Liver (tissue), 3 donors: ENCODE measurements at regions not wholly inside any gene's neighbourhood (a gene's known extent, or its start where the extent isn't known, plus 50 kb on each side); places are given as distances from the start of the nearest gene placed in this dataset.

Experiments
- ATF3 ChIP-seq: IDR thresholded peaks from 2 replicates; pipeline ENCODE4 v1.6.1; 2016; ENCODE audit warnings: antibody characterized with exemption
- CTCF ChIP-seq: fragments of 150-350 bp; IDR thresholded peaks from 2 replicates; pipeline ENCODE4 v1.5.1; 2017; ENCODE audit warnings: improper control_type of control experiment, low read depth, low read length; ENCODE audit not compliant: missing input control
- EGR1 ChIP-seq, 2 donors: IDR thresholded peaks; 2 replicates each; pipeline ENCODE4 v1.6.1; 2016 to 2018; ENCODE audit warnings: antibody characterized with exemption in 2 of 2, low read depth in 2 of 2
- FOXA2 ChIP-seq: IDR thresholded peaks from 2 replicates; pipeline ENCODE4 v1.6.1; 2016; ENCODE audit warnings: antibody characterized with exemption
- GABPA ChIP-seq, 2 donors: IDR thresholded peaks in 1 of 2; conservative IDR thresholded peaks in 1 of 2; 2 replicates each; pipeline ENCODE4 v1.6.1; 2016; ENCODE audit warnings: antibody characterized with exemption in 2 of 2, mild to moderate bottlenecking in 1 of 2, moderate library complexity in 1 of 2
- HNF4A ChIP-seq, 2 donors: conservative IDR thresholded peaks; 2 replicates each; pipeline ENCODE4 v1.6.1; 2016; ENCODE audit warnings: antibody characterized with exemption in 2 of 2, mild to moderate bottlenecking in 2 of 2
- HNF4G ChIP-seq: IDR thresholded peaks from 2 replicates; pipeline ENCODE4 v1.6.1; 2016; ENCODE audit warnings: antibody characterized with exemption
- JUND ChIP-seq, 2 donors: IDR thresholded peaks; 2 replicates each; pipeline ENCODE4 v1.6.1; 2016; ENCODE audit warnings: antibody characterized with exemption in 2 of 2
- MAX ChIP-seq: IDR thresholded peaks from 2 replicates; pipeline ENCODE4 v1.6.1; 2016; ENCODE audit warnings: antibody characterized with exemption
- RAD21 ChIP-seq, 2 donors: IDR thresholded peaks; 2 replicates each; pipeline ENCODE4 v1.6.1; 2016; ENCODE audit warnings: antibody characterized with exemption in 2 of 2, mild to moderate bottlenecking in 2 of 2
- REST ChIP-seq: IDR thresholded peaks from 2 replicates; pipeline ENCODE4 v1.6.1; 2016; ENCODE audit warnings: antibody characterized with exemption, mild to moderate bottlenecking
- TAF1 ChIP-seq: conservative IDR thresholded peaks from 2 replicates; pipeline ENCODE4 v1.6.1; 2016; ENCODE audit warnings: antibody characterized with exemption, mild to moderate bottlenecking
- YY1 ChIP-seq: IDR thresholded peaks from 2 replicates; pipeline ENCODE4 v1.6.1; 2016; ENCODE audit warnings: antibody characterized with exemption, mild to moderate bottlenecking
- donor health status: healthy.
- donor health status: healthy.

GRCh38 chr12:126772171-126772864 lies 1494.7 kb upstream of the TMEM132C start:
- TF ChIP-seq CTCF, result no peak
- no peak for TF ChIP-seq ATF3
- TF ChIP-seq REST, result no peak
- TF ChIP-seq TAF1, result no peak
- TF ChIP-seq JUND (IDR thresholded peaks at IDR 0.05), result peak in 1 of 2 donors; percentile 77
- no peak for TF ChIP-seq GABPA (IDR thresholded peaks at IDR 0.05 in 1 of 2, conservative IDR thresholded peaks at IDR 0.05 in 1 of 2)
- TF ChIP-seq YY1, result no peak
- no peak for TF ChIP-seq RAD21 (IDR thresholded peaks at IDR 0.05)
- TF ChIP-seq HNF4A (conservative IDR thresholded peaks at IDR 0.05), result no peak
- TF ChIP-seq EGR1 (IDR thresholded peaks at IDR 0.05; ENCODE audit: low read depth in 2 of 2), result no peak
- no peak for TF ChIP-seq FOXA2
- TF ChIP-seq MAX, result no peak
- no peak for TF ChIP-seq HNF4G
